Hepatocyte (in vitro differentiated cells): ENCODE measurements at regions not wholly inside any gene's neighbourhood (a gene's known extent, or its start where the extent isn't known, plus 50 kb on each side); places are given as distances from the start of the nearest gene placed in this dataset.

Source experiments
- DNase-seq: peaks from one replicate; pipeline ENCODE4 v3.0.0-alpha.2; 2016; ENCODE audit warnings: low spot score
- H2AFZ ChIP-seq: fragments of 200-600 bp; sonication (generic); 2 replicates; pipeline ENCODE4 v1.6.0; 2016; ENCODE audit warnings: antibody characterized with exemption, mild to moderate bottlenecking
- H3K27ac ChIP-seq: fragments of 200-600 bp; sonication (generic); 2 replicates; pipeline ENCODE4 v1.5.1; 2016; ENCODE audit warnings: mild to moderate bottlenecking
- H3K27me3 ChIP-seq: fragments of 200-600 bp; sonication (generic); 2 replicates; pipeline ENCODE4 v1.6.1; 2016
- H3K36me3 ChIP-seq: fragments of 200-600 bp; sonication (generic); replicated peaks from 2 replicates; pipeline ENCODE4 v1.5.1; 2016; ENCODE audit warnings: low read depth; ENCODE audit not compliant: insufficient read depth
- H3K4me1 ChIP-seq: fragments of 200-600 bp; sonication (generic); 2 replicates; pipeline ENCODE4 v1.5.1; 2016; ENCODE audit warnings: mild to moderate bottlenecking, moderate library complexity; ENCODE audit not compliant: insufficient read depth
- H3K4me2 ChIP-seq: fragments of 200-600 bp; sonication (generic); 2 replicates; pipeline ENCODE4 v1.6.0; 2016
- H3K4me3 ChIP-seq: fragments of 200-600 bp; sonication (generic); 2 replicates; pipeline ENCODE4 v1.5.1; 2016; ENCODE audit warnings: mild to moderate bottlenecking
- H3K79me2 ChIP-seq: fragments of 200-600 bp; sonication (generic); 2 replicates; pipeline ENCODE4 v1.6.0; 2017; ENCODE audit warnings: mild to moderate bottlenecking
- H3K9me2 ChIP-seq: fragments of 200-600 bp; sonication (generic); replicated peaks from 2 replicates; pipeline ENCODE4 v1.6.0; 2017; ENCODE audit warnings: mild to moderate bottlenecking; ENCODE audit not compliant: insufficient read depth
- H3K9me3 ChIP-seq: fragments of 200-600 bp; sonication (generic); 2 replicates; pipeline ENCODE4 v1.5.1; 2016; ENCODE audit warnings: low read depth, mild to moderate bottlenecking
- H4K20me1 ChIP-seq: fragments of 200-600 bp; sonication (generic); 2 replicates; pipeline ENCODE4 v1.6.0; 2016; ENCODE audit warnings: mild to moderate bottlenecking; ENCODE audit not compliant: insufficient read depth, poor library complexity, severe bottlenecking
- CTCF ChIP-seq: fragments of 200-600 bp; sonication (generic); IDR thresholded peaks from 2 replicates; pipeline ENCODE4 v1.5.1; 2016; ENCODE audit warnings: antibody characterized with exemption, mild to moderate bottlenecking; ENCODE audit not compliant: poor library complexity
- EZH2 ChIP-seq: fragments of 200-600 bp; sonication (generic); IDR thresholded peaks from 2 replicates; pipeline ENCODE4 v1.6.1; 2016; ENCODE audit warnings: antibody characterized with exemption, mild to moderate bottlenecking, borderline replicate concordance
- EZH2phosphoT487 ChIP-seq: fragments of 200-600 bp; sonication (generic); IDR thresholded peaks from one replicate; pipeline ENCODE4 v1.6.1; 2018; ENCODE audit warnings: antibody characterized with exemption, mild to moderate bottlenecking, low read depth, moderate library complexity; ENCODE audit not compliant: unreplicated experiment, severe bottlenecking
- WGBS: methylation state at CpG from one replicate; pipeline ENCODE4 v1.1.6; 2016; ENCODE audit warnings: low lambda C conversion rate; ENCODE audit errors: missing lambda C conversion rate; 5-methylcytosine and 5-hydroxymethylcytosine counted together

- Histone ChIP-seq H3K9me2 (no peaks in the 10 kb centered on the region), H3K4me2 (no peak overlapping the region), H3K36me3 (no peaks in the 10 kb centered on the region), H3K4me1 (no peaks in the 10 kb centered on the region), H2AFZ (no peak overlapping the region), H3K4me3 (no peak overlapping the region), H3K27ac (no peak overlapping the region), H3K79me2 (no peaks in the 10 kb centered on the region), H3K27me3 (no peaks in the 10 kb centered on the region), H4K20me1 (no peaks in the 10 kb centered on the region), H3K9me3 (no peaks in the 10 kb centered on the region)
- TF ChIP-seq EZH2phosphoT487 (no peak), EZH2 (no peak), CTCF (no peak)
- peak; percentile 2 for DNase-seq
- WGBS = 93% methylated on average over 14 of the region's 14 CpGs
Measured at GRCh38 chr17:77499699-77500435, 359.1 kb downstream of the SEC14L1 start.

- no peaks in the 10 kb centered on the region for H3K27me3 ChIP-seq
- no peak overlapping the region for H2AFZ ChIP-seq
- no peak overlapping the region for H3K4me3 ChIP-seq
- no peaks in the 10 kb centered on the region for H3K4me1 ChIP-seq
- H3K27ac ChIP-seq = no peak overlapping the region
- H3K9me2 ChIP-seq = no peaks in the 10 kb centered on the region
- no peak overlapping the region for H3K4me2 ChIP-seq
- no peak for TF ChIP-seq EZH2phosphoT487
- no peak for TF ChIP-seq EZH2
- TF ChIP-seq CTCF = peak; percentile 42
- H3K9me3 ChIP-seq = no peaks in the 10 kb centered on the region
- no peaks in the 10 kb centered on the region for H4K20me1 ChIP-seq
- H3K36me3 ChIP-seq = no peaks in the 10 kb centered on the region
- WGBS = 93% methylated on average over 12 of the region's 12 CpGs
- DNase-seq = peak; percentile 35
- H3K79me2 ChIP-seq = no peaks in the 10 kb centered on the region
Measured at GRCh38 chr17:77501101-77501566, 360.4 kb downstream of the SEC14L1 start.

- Histone ChIP-seq H3K79me2 (no peaks in the 10 kb centered on the region), H3K36me3 (no peaks in the 10 kb centered on the region)
- WGBS = 94% methylated on average over 16 of the region's 16 CpGs
Measured at GRCh38 chr17:77501751-77502625, 361.2 kb downstream of the SEC14L1 start.

More at GRCh38 chr17:77501751-77502625, 361.2 kb downstream of the SEC14L1 start:
- no peaks in the 10 kb centered on the region for H3K27me3 ChIP-seq
- H3K4me1 ChIP-seq = no peaks in the 10 kb centered on the region
- no peak overlapping the region for H3K4me3 ChIP-seq
- H3K27ac ChIP-seq = no peak overlapping the region
- no peak overlapping the region for H2AFZ ChIP-seq
- no peaks in the 10 kb centered on the region for H3K9me2 ChIP-seq
- no peaks in the 10 kb centered on the region for H4K20me1 ChIP-seq
- H3K4me2 ChIP-seq = no peak overlapping the region
- no peaks in the 10 kb centered on the region for H3K9me3 ChIP-seq
- no peak for TF ChIP-seq EZH2
- TF ChIP-seq CTCF = no peak
- TF ChIP-seq EZH2phosphoT487 = no peak
- peak; percentile 2 for DNase-seq
